Left lung (tissue), 4 donors: ENCODE measurements at regions not wholly inside any gene's neighbourhood (a gene's known extent, or its start where the extent isn't known, plus 50 kb on each side); places are given as distances from the start of the nearest gene placed in this dataset.

Experiments
- ATAC-seq: fragments of 200-7000 bp; cut with Tn5 transposase; one replicate; pipeline ENCODE4 v1.9.1; 2020; ENCODE audit warnings: moderate library complexity
- DNase-seq, 4 donors: peaks; one replicate each; pipeline ENCODE4 v3.0.0-alpha.2; 2013 to 2020
- H3K27ac ChIP-seq, 2 donors: fragments of 200-600 bp; sonication (generic) in 1 of 2; one replicate each; pipeline versions ENCODE4 v1.5.0 to v1.8.0; 2020 to 2021
- H3K27me3 ChIP-seq, 2 donors: fragments of 200-600 bp; sonication (generic) in 1 of 2; one replicate each; pipeline versions ENCODE4 v1.5.0 to v1.8.0; 2020 to 2021
- H3K36me3 ChIP-seq, 2 donors: fragments of 200-600 bp; sonication (generic) in 1 of 2; one replicate each; pipeline versions ENCODE4 v1.5.0 to v1.8.0; 2020 to 2021
- H3K4me1 ChIP-seq, 2 donors: fragments of 200-600 bp; one replicate each; pipeline ENCODE4 v1.8.0; 2021
- H3K4me3 ChIP-seq, 2 donors: fragments of 200-600 bp; sonication (generic) in 1 of 2; one replicate each; pipeline versions ENCODE4 v1.5.0 to v1.8.0; 2020 to 2021; ENCODE audit warnings: mild to moderate bottlenecking in 1 of 2
- H3K9me3 ChIP-seq, 2 donors: fragments of 200-600 bp; sonication (generic) in 1 of 2; one replicate each; pipeline versions ENCODE4 v1.5.0 to v1.8.0; 2020 to 2021
- CTCF ChIP-seq, 2 donors: fragments of 200-600 bp; sonication (generic) in 1 of 2; IDR thresholded peaks; one replicate each; pipeline versions ENCODE4 v1.5.0 to v1.8.0; 2021; ENCODE audit warnings: antibody characterized with exemption in 2 of 2
- intact Hi-C, 2 donors: fragments of 100-400 bp; cut with DNase I; formaldehyde crosslinking; loops; one replicate each; pipeline versions ENCODE4 v1.11.2 to v1.14.2; 2022
- donor health status: DM: no; HTN: yes; CAD: no.
- donor health status: DM: no; HTN: no; CAD: no.

- peaks cover 0 to 2% of the 10 kb centered on the region in 2 donors for H3K4me1 ChIP-seq
- DNase-seq, result no peak
- no peak for ATAC-seq
- intact Hi-C loops, result no loop called here
- no peaks in the 10 kb centered on the region for H3K36me3 ChIP-seq
- no peaks in the 10 kb centered on the region for H3K9me3 ChIP-seq
- TF ChIP-seq CTCF (IDR thresholded peaks at IDR 0.05), result no peak
- no peak overlapping the region for H3K4me3 ChIP-seq
- no peaks in the 10 kb centered on the region for H3K27me3 ChIP-seq
- H3K27ac ChIP-seq, result no peak overlapping the region
Measured at GRCh38 chr1:228821252-228821651, 86.0 kb downstream of the RHOU start.

- TF ChIP-seq CTCF (IDR thresholded peaks at IDR 0.05), result no peak
- DNase-seq, result no peak
- no peak overlapping the region for H3K27ac ChIP-seq
- no peaks in the 10 kb centered on the region for H3K9me3 ChIP-seq
- intact Hi-C loops, result no loop called here
- ATAC-seq, result no peak
- peaks cover 4 to 9% of the 10 kb centered on the region in 2 donors for H3K4me1 ChIP-seq
- no peak overlapping the region for H3K4me3 ChIP-seq
- H3K27me3 ChIP-seq, result no peaks in the 10 kb centered on the region
- H3K36me3 ChIP-seq, result no peaks in the 10 kb centered on the region
Measured at GRCh38 chr1:228823200-228823599, 87.9 kb downstream of the RHOU start.

GRCh38 chr1:228824366-228824765 is 89.1 kb downstream of the RHOU start:
- Histone ChIP-seq H3K4me3 (no peak overlapping the region), H3K36me3 (no peaks in the 10 kb centered on the region), H3K27ac (no peak overlapping the region), H3K9me3 (no peaks in the 10 kb centered on the region), H3K4me1 (peaks cover 4 to 9% of the 10 kb centered on the region in 2 donors), H3K27me3 (no peaks in the 10 kb centered on the region)
- ATAC-seq (no peak), DNase-seq (no peak)
- no peak for TF ChIP-seq CTCF (IDR thresholded peaks at IDR 0.05)
- intact Hi-C loops, result no loop called here

GRCh38 chr1:228825041-228825440 is 89.8 kb downstream of the RHOU start:
- DNase-seq (no peak), ATAC-seq (no peak)
- TF ChIP-seq CTCF (IDR thresholded peaks at IDR 0.05), result no peak
- Histone ChIP-seq H3K36me3 (no peaks in the 10 kb centered on the region), H3K4me1 (peaks cover 4 to 9% of the 10 kb centered on the region in 2 donors), H3K27me3 (no peaks in the 10 kb centered on the region), H3K27ac (no peak overlapping the region), H3K4me3 (no peak overlapping the region), H3K9me3 (no peaks in the 10 kb centered on the region)
- intact Hi-C loops, result no loop called here

- DNase-seq, result no peak
- Histone ChIP-seq H3K4me1 (peaks cover 4 to 13% of the 10 kb centered on the region in 2 donors), H3K9me3 (no peaks in the 10 kb centered on the region), H3K27ac (no peak overlapping the region), H3K36me3 (no peaks in the 10 kb centered on the region), H3K27me3 (no peaks in the 10 kb centered on the region), H3K4me3 (no peak overlapping the region)
- TF ChIP-seq CTCF (IDR thresholded peaks at IDR 0.05), result no peak
- intact Hi-C loops, result no loop called here
- ATAC-seq, result no peak
Measured at GRCh38 chr1:228825840-228826484, 90.7 kb downstream of the RHOU start.
